NCI-H146 treated with DMSO at 0.1 percent for 48 hours (cell line): ENCODE measurements at regions not wholly inside any gene's neighbourhood (a gene's known extent, or its start where the extent isn't known, plus 50 kb on each side); places are given as distances from the start of the nearest gene placed in this dataset.
"Not testable (repeated sequence)": the region's sequence is repeated elsewhere in the genome, so short reads cannot be mapped to it uniquely, and the experiment has no call there.

Experiments used
- DNase-seq: peaks from one replicate; lab custom pipeline; 2025; ENCODE audit not compliant: unreplicated experiment; lab: John Stamatoyannopoulos, UW

- DNase-seq = no peak
Observed at GRCh38 chr4:115279330-115279729, 165.9 kb upstream of the NDST4 start.

GRCh38 chr4:115278830-115279229 is 165.4 kb upstream of the NDST4 start:
- DNase-seq = no peak

GRCh38 chr4:115275615-115276014 is 162.2 kb upstream of the NDST4 start:
- no peak for DNase-seq

GRCh38 chr4:115274545-115274944 is 161.1 kb upstream of the NDST4 start:
- no peak for DNase-seq

- DNase-seq = no peak
Observed at GRCh38 chr4:115272594-115272993, 159.2 kb upstream of the NDST4 start.

GRCh38 chr4:115272185-115272584 is 158.8 kb upstream of the NDST4 start:
- DNase-seq = no peak

GRCh38 chr4:115260195-115260594 is 146.8 kb upstream of the NDST4 start:
- no peak for DNase-seq

- DNase-seq = no peak
Observed at GRCh38 chr4:115259642-115260041, 146.2 kb upstream of the NDST4 start.

- no peak for DNase-seq
Observed at GRCh38 chr4:115249808-115250207, 136.4 kb upstream of the NDST4 start.

- DNase-seq = peak; percentile 26
Observed at GRCh38 chr4:115234405-115235093, 121.1 kb upstream of the NDST4 start.

- DNase-seq = no peak
Observed at GRCh38 chr4:115233600-115233999, 120.2 kb upstream of the NDST4 start.

- DNase-seq = no peak
Observed at GRCh38 chr4:115229873-115230272, 116.5 kb upstream of the NDST4 start.

- no peak for DNase-seq
Observed at GRCh38 chr4:115228851-115229250, 115.4 kb upstream of the NDST4 start.

GRCh38 chr4:115222061-115222460 is 108.6 kb upstream of the NDST4 start:
- no peak for DNase-seq

- no peak for DNase-seq
Observed at GRCh38 chr4:115219862-115220261, 106.4 kb upstream of the NDST4 start.

GRCh38 chr4:115219315-115219860 is 106.0 kb upstream of the NDST4 start:
- DNase-seq = peak; percentile 12

GRCh38 chr4:115215935-115216334 is 102.5 kb upstream of the NDST4 start:
- no peak for DNase-seq

- DNase-seq = no peak
Observed at GRCh38 chr4:115213716-115214115, 100.3 kb upstream of the NDST4 start.

- no peak for DNase-seq
Observed at GRCh38 chr4:115201042-115201330, 87.6 kb upstream of the NDST4 start.

GRCh38 chr4:115200201-115201041 is 87.0 kb upstream of the NDST4 start:
- DNase-seq = not testable (repeated sequence)

- not testable (repeated sequence) for DNase-seq
Observed at GRCh38 chr4:115194612-115195011, 81.2 kb upstream of the NDST4 start.

GRCh38 chr4:115190529-115190928 is 77.1 kb upstream of the NDST4 start:
- DNase-seq = no peak
